ENCODE measurements at regions not wholly inside any gene's neighbourhood (a gene's known extent, or its start where the extent isn't known, plus 50 kb on each side); places are given as distances from the start of the nearest gene placed in this dataset.

GRCh38 chr12:58025431-58025830, 84.1 kb downstream of the ATP23 start:
- no peaks in the 10 kb centered on the region for H4K20me1 ChIP-seq (ENCODE audit: low read length)
- no peak overlapping the region for H3K4me2 ChIP-seq (ENCODE audit: low read length)
- BruUV-seq (replicated peaks) = no TSS peak
- no peak overlapping the region for H3K9ac ChIP-seq (ENCODE audit: low read length)
- no peak overlapping the region for H2AFZ ChIP-seq (ENCODE audit: low read length)
- DNase-seq (no peak), ATAC-seq (no peak)
- POLR2A ChIA-PET (ENCODE audit: unreplicated experiment) = no interaction called here
- intact Hi-C loops (cut with micrococcal nuclease) = no loop called here
- H3K27ac ChIP-seq (ENCODE audit: low read length) = no peak overlapping the region
- CTCF ChIA-PET = no interaction called here
- no peaks in the 10 kb centered on the region for H3K79me2 ChIP-seq (ENCODE audit: low read length)
- no peaks in the 10 kb centered on the region for H3K9me2 ChIP-seq (replicated peaks; ENCODE audit: low read length)
- no peaks in the 10 kb centered on the region for H3F3A ChIP-seq (ENCODE audit: low read length, unreplicated experiment)
- H3K36me3 ChIP-seq (ENCODE audit: low read depth, low read length) = no peaks in the 10 kb centered on the region
- H3K4me3 ChIP-seq (ENCODE audit: low read length) = no peak overlapping the region
- H3K27me3 ChIP-seq (ENCODE audit: low read length) = no peaks in the 10 kb centered on the region
- TF ChIP-seq EZH2 (IDR thresholded peaks at IDR 0.05; ENCODE audit: low read length, unreplicated experiment) (no peak), EZH2phosphoT487 (IDR thresholded peaks at IDR 0.05; ENCODE audit: borderline replicate concordance, low read length) (no peak), CTCF (conservative IDR thresholded peaks at IDR 0.05; ENCODE audit: low read depth, low read length) (no peak)
- 0 out of 2 replicates have a peak, but pooled peaks cover 2% of the 10 kb centered on the region for H3K9me3 ChIP-seq (ENCODE audit: low read length)
- H3K4me1 ChIP-seq (ENCODE audit: insufficient read depth, low read length) = peaks cover 3% of the 10 kb centered on the region

DNA sequence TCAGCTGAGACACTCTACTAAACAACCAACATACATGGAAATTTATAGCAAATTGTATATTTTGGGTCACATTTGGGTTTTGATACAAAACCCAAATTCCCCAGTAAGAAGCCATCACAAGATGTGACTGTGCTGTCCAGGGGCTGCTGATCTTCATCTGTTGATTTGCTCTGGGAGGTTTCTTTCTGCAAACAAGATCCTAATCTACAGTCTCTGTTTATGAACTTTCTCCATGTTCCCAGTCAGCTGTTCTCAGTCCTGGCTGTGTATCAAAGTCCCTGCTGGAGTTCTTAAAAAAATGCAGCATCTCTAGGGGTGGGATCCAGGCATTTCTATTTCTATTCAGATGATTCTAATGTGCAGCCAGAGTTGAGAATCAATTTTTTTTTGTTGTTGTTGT, 85.1 kb downstream of the ATP23 start:
- Histone ChIP-seq H3K27ac (ENCODE audit: low read length) (no peak overlapping the region), H3K27me3 (ENCODE audit: low read length) (no peaks in the 10 kb centered on the region), H3K4me3 (ENCODE audit: low read length) (no peak overlapping the region), H3K79me2 (ENCODE audit: low read length) (no peaks in the 10 kb centered on the region), H3K4me1 (ENCODE audit: insufficient read depth, low read length) (peaks cover 10% of the 10 kb centered on the region), H3F3A (ENCODE audit: low read length, unreplicated experiment) (no peaks in the 10 kb centered on the region), H3K9me3 (ENCODE audit: low read length) (0 out of 2 replicates have a peak, but pooled peaks cover 2% of the 10 kb centered on the region), H3K36me3 (ENCODE audit: low read depth, low read length) (no peaks in the 10 kb centered on the region), H3K4me2 (ENCODE audit: low read length) (no peak overlapping the region), H3K9me2 (replicated peaks; ENCODE audit: low read length) (no peaks in the 10 kb centered on the region), H3K9ac (ENCODE audit: low read length) (no peak overlapping the region), H2AFZ (ENCODE audit: low read length) (no peak overlapping the region), H4K20me1 (ENCODE audit: low read length) (no peaks in the 10 kb centered on the region)
- ATAC-seq (no peak), DNase-seq (no peak)
- POLR2A ChIA-PET (ENCODE audit: unreplicated experiment) = interaction anchor here (0.6 kb wide), 1 partner anchor 123 kb away, joined by 5 read pairs; no protein-coding TSS in a partner anchor
- TF ChIP-seq EZH2 (IDR thresholded peaks at IDR 0.05; ENCODE audit: low read length, unreplicated experiment) = no peak
- no peak for TF ChIP-seq EZH2phosphoT487 (IDR thresholded peaks at IDR 0.05; ENCODE audit: borderline replicate concordance, low read length)
- TF ChIP-seq CTCF (conservative IDR thresholded peaks at IDR 0.05; ENCODE audit: low read depth, low read length) = no peak
- intact Hi-C loops (cut with micrococcal nuclease) = no loop called here
- BruUV-seq (replicated peaks) = no TSS peak
- CTCF ChIA-PET = no interaction called here

- TF ChIP-seq EZH2 (IDR thresholded peaks at IDR 0.05; ENCODE audit: low read length, unreplicated experiment) (no peak), EZH2phosphoT487 (IDR thresholded peaks at IDR 0.05; ENCODE audit: borderline replicate concordance, low read length) (no peak), CTCF (conservative IDR thresholded peaks at IDR 0.05; ENCODE audit: low read depth, low read length) (no peak)
- DNase-seq (no peak), ATAC-seq (no peak)
- Histone ChIP-seq H3K9me3 (ENCODE audit: low read length) (0 out of 2 replicates have a peak, but pooled peaks cover 2% of the 10 kb centered on the region), H3K9ac (ENCODE audit: low read length) (no peak overlapping the region), H3K4me1 (ENCODE audit: insufficient read depth, low read length) (peaks cover 10% of the 10 kb centered on the region), H3K4me2 (ENCODE audit: low read length) (no peak overlapping the region), H3K79me2 (ENCODE audit: low read length) (no peaks in the 10 kb centered on the region), H4K20me1 (ENCODE audit: low read length) (no peaks in the 10 kb centered on the region), H3K4me3 (ENCODE audit: low read length) (no peak overlapping the region), H3K27me3 (ENCODE audit: low read length) (no peaks in the 10 kb centered on the region), H3F3A (ENCODE audit: low read length, unreplicated experiment) (no peaks in the 10 kb centered on the region), H3K27ac (ENCODE audit: low read length) (no peak overlapping the region), H3K36me3 (ENCODE audit: low read depth, low read length) (no peaks in the 10 kb centered on the region), H3K9me2 (replicated peaks; ENCODE audit: low read length) (no peaks in the 10 kb centered on the region), H2AFZ (ENCODE audit: low read length) (no peak overlapping the region)
- no TSS peak for BruUV-seq (replicated peaks)
- intact Hi-C loops (cut with micrococcal nuclease) = no loop called here
- ChIA-PET POLR2A (ENCODE audit: unreplicated experiment) (no interaction called here), CTCF (no interaction called here)
Measured at GRCh38 chr12:58026897-58027891, 85.8 kb downstream of the ATP23 start.
